Mesothelial cell of epicardium (in vitro differentiated cells): ENCODE measurements at regions not wholly inside any gene's neighbourhood (a gene's known extent, or its start where the extent isn't known, plus 50 kb on each side); places are given as distances from the start of the nearest gene placed in this dataset.
"Not testable (repeated sequence)": the region's sequence is repeated elsewhere in the genome, so short reads cannot be mapped to it uniquely, and the experiment has no call there.

Source experiments
- DNase-seq, 2 experiments: peaks; one replicate each; pipeline ENCODE4 v3.0.0; 2021; ENCODE audit warnings: low spot score in 2 of 2; ENCODE audit not compliant: unreplicated experiment in 2 of 2
- H3K27ac Mint-ChIP-seq: 2 replicates; pipeline ENCODE4 v1.8.0; 2021; ENCODE audit warnings: mixed read lengths
- H3K27me3 Mint-ChIP-seq: 2 replicates; pipeline ENCODE4 v1.8.0; 2021; ENCODE audit warnings: low read depth, mixed read lengths
- H3K36me3 Mint-ChIP-seq: 2 replicates; pipeline ENCODE4 v1.8.0; 2021; ENCODE audit warnings: mixed read lengths
- H3K4me1 Mint-ChIP-seq: 2 replicates; pipeline ENCODE4 v1.8.0; 2021; ENCODE audit warnings: mixed read lengths
- H3K4me3 Mint-ChIP-seq: 2 replicates; pipeline ENCODE4 v1.8.0; 2021; ENCODE audit warnings: mild to moderate bottlenecking, moderate library complexity, mixed read lengths
- H3K9me3 Mint-ChIP-seq: 2 replicates; pipeline ENCODE4 v1.8.0; 2021; ENCODE audit warnings: mixed read lengths
- CTCF ChIP-seq: fragments of 200-600 bp; sonication (generic); IDR thresholded peaks from one replicate; pipeline ENCODE4 v1.5.0; 2021; ENCODE audit warnings: antibody characterized with exemption; ENCODE audit not compliant: unreplicated experiment

- Mint-ChIP-seq H3K9me3 (peaks cover 19% of the 10 kb centered on the region), H3K27ac (no peak overlapping the region)
- no peak for DNase-seq
Observed at GRCh38 chr4:67320645-67321044, 224.7 kb downstream of the CENPC start.

GRCh38 chr4:67319607-67320006 lies 225.7 kb downstream of the CENPC start:
- not testable (repeated sequence) for H3K4me3 Mint-ChIP-seq, DNase-seq, H3K4me1 Mint-ChIP-seq, H3K27me3 Mint-ChIP-seq, H3K36me3 Mint-ChIP-seq, H3K27ac Mint-ChIP-seq
- H3K9me3 Mint-ChIP-seq, result peaks cover 19% of the 10 kb centered on the region

More at GRCh38 chr4:67320645-67321044, 224.7 kb downstream of the CENPC start:
- Mint-ChIP-seq H3K27me3 (no peaks in the 10 kb centered on the region), H3K4me3 (no peak overlapping the region), H3K36me3 (peaks cover 4% of the 10 kb centered on the region), H3K4me1 (peaks cover 2% of the 10 kb centered on the region)
- no peak for TF ChIP-seq CTCF

GRCh38 chr4:67300497-67301185 lies 244.7 kb downstream of the CENPC start:
- not testable (repeated sequence) for H3K27ac Mint-ChIP-seq, H3K27me3 Mint-ChIP-seq, H3K4me3 Mint-ChIP-seq, H3K36me3 Mint-ChIP-seq, DNase-seq
- Mint-ChIP-seq H3K9me3 (peaks cover 14% of the 10 kb centered on the region), H3K4me1 (peaks cover 20% of the 10 kb centered on the region)

DNA sequence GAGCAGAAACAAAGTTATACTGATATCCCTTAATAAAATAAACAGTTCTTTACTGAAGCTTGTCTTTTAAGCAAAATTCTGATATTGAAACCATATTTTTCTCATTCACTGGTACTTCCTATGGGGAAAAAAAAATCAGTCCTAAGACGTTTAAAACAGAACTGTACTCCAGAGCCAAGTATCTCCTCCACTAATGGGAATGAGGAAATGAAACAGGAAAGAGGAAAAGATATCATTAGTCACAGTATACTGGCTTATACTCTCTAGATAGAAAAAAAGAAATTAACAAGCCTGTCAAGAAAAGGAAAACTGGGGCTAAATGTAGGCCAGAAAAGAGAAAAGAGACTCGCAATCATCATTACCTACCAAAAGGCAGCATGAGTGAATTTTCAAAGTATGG lies 252.7 kb downstream of the CENPC start:
- Mint-ChIP-seq H3K9me3 (peaks cover 9% of the 10 kb centered on the region), H3K27me3 (no peaks in the 10 kb centered on the region), H3K36me3 (no peaks in the 10 kb centered on the region), H3K4me3 (no peak overlapping the region), H3K27ac (no peak overlapping the region), H3K4me1 (peaks cover 3% of the 10 kb centered on the region)
- DNase-seq, result no peak
- TF ChIP-seq CTCF, result no peak

DNA sequence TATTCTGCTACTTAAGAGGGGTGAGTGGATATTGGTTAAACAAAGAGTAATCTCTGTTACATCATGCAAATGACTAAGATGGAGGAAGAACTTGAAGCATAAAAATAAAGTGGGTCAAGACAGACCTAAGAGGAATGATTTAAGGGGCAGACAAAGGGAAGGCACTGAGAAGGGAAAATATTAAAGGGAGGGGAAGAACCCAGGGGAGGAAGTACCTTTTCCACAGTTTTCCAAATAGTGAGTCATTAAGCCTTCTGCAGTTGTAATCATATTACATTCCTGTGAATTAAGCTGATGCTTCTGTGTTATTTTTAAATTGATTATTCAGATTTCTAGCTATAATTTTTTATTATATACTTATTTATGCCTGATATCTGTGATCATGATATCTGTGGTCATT lies 253.3 kb downstream of the CENPC start:
- DNase-seq, result no peak
- Mint-ChIP-seq H3K4me3 (no peak overlapping the region), H3K27me3 (no peaks in the 10 kb centered on the region), H3K4me1 (peaks cover 3% of the 10 kb centered on the region), H3K36me3 (no peaks in the 10 kb centered on the region), H3K27ac (no peak overlapping the region), H3K9me3 (peaks cover 15% of the 10 kb centered on the region)
- no peak for TF ChIP-seq CTCF

DNA sequence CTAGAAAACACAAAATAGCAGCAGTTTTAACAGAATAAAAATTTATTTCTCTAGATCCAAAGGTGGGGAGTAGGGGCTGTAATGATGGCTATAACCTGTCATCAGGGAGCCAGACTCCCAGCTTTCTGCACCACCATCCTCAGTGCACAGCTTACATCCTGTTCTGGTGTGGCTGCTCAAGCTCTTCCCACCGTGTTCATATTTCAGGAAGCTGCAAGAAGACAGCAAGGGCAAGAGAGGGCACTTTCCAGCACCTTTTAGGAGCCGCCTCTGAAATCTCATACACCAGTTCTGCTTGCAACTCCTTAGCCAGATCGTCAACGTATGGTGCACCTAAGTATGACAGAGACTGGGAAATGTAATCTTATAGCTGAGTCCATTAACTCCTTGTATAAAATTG lies 253.7 kb downstream of the CENPC start:
- H3K4me1 Mint-ChIP-seq, result peaks cover 3% of the 10 kb centered on the region
- DNase-seq, result no peak
- no peak for TF ChIP-seq CTCF
- H3K4me3 Mint-ChIP-seq, result no peak overlapping the region
- no peaks in the 10 kb centered on the region for H3K36me3 Mint-ChIP-seq
- H3K27me3 Mint-ChIP-seq, result no peaks in the 10 kb centered on the region
- H3K9me3 Mint-ChIP-seq, result peaks cover 15% of the 10 kb centered on the region
- H3K27ac Mint-ChIP-seq, result no peak overlapping the region

- Mint-ChIP-seq H3K27ac (no peak overlapping the region), H3K4me1 (peaks cover 3% of the 10 kb centered on the region), H3K4me3 (no peak overlapping the region), H3K27me3 (no peaks in the 10 kb centered on the region), H3K9me3 (peaks cover 9% of the 10 kb centered on the region), H3K36me3 (no peaks in the 10 kb centered on the region)
- DNase-seq, result no peak
- TF ChIP-seq CTCF, result peak; percentile 27
Observed at GRCh38 chr4:67288964-67289363, 256.3 kb downstream of the CENPC start.
